HG03135 (cell line): ENCODE measurements at regions not wholly inside any gene's neighbourhood (a gene's known extent, or its start where the extent isn't known, plus 50 kb on each side); places are given as distances from the start of the nearest gene placed in this dataset.
"Not testable (repeated sequence)": the region's sequence is repeated elsewhere in the genome, so short reads cannot be mapped to it uniquely, and the experiment has no call there.

ENCODE experiments used
- ATAC-seq: cut with Tn5 transposase; IDR thresholded peaks from one replicate; pipeline ENCODE4 v1.9.1; 2021; ENCODE audit warnings: mild to moderate bottlenecking, moderate library complexity; ENCODE audit not compliant: unreplicated experiment

DNA sequence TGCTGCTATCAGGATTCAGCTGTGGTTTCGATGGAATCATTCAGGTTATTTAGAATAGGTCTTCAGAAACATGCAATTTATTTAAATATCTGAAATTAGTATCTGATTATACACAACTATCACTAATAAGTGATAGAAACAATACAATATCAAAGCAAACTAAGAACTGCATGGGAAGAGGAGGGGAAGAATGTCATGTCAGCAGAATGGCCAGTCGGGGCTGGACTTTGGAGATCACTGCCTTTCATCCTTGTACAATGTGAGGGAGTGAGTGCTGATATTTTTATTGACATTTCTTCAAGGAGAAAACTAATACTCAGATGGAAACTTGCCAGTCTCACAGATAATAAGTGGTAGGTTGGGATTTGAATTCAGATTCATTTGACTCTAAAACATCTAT is 224.0 kb upstream of the LINC00305 start:
- no peak for ATAC-seq

DNA sequence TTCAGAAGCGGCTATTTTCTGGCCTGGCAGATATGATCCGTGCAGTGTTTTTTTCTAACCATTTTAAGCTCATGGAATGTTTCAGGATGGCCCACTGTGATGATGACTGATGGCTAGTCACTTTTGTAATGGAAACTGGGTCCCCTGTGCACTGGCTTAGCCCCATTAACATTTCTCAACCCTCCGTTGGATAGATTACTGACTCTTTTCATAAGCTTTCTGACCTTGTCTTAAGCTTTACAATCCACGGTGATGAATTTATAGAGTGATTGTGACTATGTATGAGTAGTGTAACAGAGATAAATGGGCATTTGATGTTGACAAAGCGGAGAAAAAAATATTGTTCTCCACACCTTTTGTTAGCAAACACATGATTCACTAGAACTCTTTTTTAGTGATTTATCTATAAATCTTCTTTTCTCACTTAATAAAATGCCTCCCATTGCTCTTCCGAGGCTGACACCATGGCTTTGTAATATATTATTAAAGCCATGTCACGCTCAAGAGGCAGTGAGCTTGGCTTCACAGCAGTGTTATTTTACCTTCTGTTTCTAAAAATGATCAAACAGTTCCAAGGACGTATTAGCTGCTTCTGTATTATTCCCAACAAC is 221.0 kb upstream of the LINC00305 start:
- not testable (repeated sequence) for ATAC-seq

DNA sequence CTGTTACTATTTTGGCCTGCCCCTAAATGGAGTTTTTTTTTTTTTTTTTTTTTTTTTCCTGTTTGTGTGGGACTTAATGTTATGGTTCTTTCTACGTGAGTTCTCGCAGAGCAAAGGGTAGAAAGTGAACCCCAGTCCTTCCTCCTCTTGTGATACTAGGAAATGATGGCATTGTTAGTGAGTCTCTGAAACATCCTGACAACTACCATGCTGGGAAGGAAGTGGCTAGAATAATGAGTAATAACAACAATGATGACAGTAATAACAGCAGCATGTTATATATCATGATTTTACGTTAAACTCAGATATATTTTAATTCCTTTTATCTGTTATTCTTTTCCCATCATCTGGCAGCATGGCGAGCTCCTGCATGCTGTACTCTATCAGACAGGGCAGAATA is 216.2 kb upstream of the LINC00305 start:
- no peak for ATAC-seq

DNA sequence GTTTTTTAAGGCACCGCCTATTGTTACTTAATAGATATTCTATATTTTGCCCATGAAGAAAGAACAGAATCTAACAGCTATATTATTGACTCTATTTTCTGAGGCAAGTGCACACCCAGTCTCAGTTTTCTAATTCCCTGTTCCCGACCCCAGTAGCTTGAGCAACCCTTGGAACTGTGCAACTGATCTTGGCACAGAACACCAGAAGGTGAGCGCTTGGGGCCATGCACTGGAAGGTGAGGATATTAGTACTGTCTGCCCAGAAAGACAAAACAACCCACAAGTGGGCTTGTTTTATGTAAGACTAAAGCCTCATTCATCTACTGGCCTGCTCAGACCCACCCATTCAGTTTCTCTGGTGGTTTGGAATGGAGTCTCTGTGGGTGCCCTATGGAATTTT is 188.8 kb upstream of the LINC00305 start:
- ATAC-seq: no peak

DNA sequence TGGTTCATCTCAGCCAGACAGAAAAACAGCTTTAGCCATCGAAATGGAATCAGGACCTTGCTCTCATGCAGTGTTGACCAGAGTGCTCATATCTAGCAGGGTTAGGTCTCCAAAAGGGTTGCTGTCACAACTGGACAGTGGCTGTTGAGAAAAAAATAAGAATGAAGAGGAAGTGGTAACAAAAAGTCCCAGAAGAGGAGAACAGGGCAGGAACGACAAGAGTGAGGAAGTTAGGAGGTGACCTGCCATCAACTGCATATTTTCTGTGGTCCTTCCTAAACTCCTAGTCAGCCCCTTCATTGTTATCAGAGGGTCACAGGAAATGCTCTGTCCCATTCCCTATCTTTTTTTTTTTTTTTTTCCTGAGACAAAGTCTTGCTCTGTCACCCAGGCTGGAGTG is 188.1 kb upstream of the LINC00305 start:
- no peak for ATAC-seq

DNA sequence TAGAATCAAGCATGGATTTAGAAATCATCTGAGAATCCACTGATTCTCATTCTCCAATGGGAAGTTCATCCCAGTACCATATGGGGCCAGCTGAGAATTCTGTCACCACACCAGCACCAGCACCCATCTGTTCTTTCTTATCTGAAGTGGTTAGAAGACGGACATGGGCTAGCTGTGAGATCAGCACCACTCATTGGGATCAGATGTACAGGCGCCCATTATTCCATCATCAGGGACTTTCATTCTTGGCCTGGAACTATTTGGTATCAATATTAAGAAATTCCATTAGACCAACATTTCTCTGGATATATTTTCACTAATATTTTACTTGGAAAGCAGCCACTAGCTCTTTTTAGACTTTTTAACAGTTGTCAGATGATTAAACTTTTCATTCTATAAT is 185.9 kb upstream of the LINC00305 start:
- ATAC-seq: no peak

DNA sequence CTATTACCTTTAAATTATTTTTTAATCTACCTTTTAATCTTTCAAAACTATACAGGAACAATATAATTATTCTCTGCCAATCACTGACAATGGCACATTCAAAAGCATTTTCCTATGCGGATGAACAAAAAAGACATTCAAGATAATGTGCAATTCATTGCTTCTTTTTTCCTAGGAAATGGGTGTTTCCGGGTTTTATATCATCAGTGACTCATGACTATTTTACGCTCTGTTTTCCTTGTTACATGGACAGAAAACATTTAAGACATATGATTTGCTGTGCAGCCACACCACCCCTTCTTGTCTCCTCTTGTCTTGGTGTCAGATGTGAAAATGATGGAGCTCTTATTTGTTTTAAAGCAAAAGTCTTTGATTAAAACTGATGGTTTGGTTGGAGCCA is 184.7 kb upstream of the LINC00305 start:
- no peak for ATAC-seq

DNA sequence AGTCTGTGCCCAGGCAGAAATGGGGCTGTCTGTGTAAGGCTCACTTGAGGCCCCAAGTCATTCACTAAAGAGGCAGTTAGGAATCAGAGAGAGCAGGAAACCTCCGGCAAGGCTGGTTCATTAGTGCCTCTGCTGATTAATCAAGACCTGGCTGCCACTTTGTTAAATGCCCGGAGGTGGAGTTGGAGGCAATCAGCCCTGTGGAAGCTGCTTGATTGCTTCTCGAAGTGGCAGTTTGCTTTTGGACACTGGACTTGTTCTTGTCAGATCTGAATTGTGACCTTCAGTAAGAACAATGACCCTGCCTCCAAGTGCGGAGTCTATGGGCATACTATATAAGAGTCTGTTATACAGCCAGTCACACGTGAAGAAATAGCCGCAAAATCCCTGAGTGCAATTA is 183.9 kb upstream of the LINC00305 start:
- ATAC-seq: no peak

DNA sequence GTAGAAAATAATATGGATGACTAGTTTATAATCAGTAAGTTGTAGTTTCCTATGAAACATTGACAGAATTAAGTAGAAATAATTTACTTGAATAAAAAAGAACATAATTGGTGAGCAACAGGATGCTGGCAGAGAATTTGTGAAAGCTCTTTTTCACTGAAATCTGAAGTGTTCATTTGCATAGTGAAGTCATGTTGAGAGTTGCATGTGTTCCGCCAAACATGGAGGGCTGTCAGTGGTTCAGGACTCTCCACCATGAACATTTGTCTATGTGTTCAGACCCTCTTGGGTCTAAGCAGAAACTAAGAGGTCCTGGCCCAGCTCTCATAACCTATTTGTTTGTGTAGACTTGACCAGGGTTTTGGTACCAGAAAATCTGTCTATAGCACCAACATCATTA is 182.5 kb upstream of the LINC00305 start:
- no peak for ATAC-seq

DNA sequence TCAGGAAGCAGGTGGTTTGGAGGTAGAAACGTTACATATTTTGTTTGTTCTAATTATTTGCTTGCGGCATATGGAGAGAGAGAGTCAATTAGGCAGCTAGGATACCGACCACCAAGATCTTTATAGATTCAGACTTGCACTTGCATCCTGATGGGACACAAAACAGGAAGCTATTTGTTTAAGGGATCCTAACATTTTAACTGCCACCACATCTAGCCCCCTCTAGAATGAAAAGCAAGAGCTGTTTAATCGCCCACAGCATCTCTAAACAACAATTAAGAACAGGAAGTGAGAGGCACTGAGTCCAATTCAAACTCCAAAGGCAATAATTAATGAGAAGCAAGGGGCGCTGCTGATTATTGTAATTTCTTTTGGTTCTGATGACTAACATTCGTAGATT is 182.0 kb upstream of the LINC00305 start:
- ATAC-seq: no peak

DNA sequence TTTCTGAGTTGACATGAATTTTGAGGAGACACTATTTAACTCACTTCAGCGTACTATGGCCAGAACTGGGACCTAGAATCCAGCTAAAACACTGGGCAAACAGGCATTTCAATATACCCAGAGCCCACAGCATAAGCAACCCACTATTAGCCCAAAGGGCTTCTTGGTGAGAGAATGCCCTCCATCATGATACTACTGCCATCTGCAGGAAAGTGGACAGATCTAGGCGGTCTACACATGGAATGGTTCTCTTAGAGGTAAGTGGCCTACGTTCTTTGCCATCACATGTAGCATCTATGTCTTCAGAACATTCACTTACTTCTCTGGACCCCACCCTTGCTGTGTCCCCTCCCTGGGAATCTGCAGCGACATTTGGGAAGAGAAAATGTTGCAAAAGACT is 181.3 kb upstream of the LINC00305 start:
- ATAC-seq: no peak

DNA sequence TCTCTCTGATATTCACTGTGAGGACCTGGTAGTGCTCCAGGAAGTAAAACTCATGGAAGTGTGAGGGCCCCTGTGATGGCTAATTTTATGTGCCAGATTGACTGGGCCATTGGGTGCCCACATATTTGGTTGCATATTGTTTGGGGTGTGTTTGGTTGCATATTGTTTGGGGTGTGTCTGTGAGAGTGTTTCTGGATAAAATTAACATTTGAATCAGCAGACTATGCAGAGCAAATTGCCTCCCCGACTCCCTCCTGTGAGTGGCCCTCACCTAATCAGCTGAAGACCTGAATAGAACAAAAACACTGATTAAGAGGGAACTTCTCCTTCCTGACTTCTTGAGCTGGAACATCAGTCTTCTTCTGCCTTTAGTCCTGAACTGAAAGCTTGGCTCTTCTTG is 173.3 kb upstream of the LINC00305 start:
- no peak for ATAC-seq

DNA sequence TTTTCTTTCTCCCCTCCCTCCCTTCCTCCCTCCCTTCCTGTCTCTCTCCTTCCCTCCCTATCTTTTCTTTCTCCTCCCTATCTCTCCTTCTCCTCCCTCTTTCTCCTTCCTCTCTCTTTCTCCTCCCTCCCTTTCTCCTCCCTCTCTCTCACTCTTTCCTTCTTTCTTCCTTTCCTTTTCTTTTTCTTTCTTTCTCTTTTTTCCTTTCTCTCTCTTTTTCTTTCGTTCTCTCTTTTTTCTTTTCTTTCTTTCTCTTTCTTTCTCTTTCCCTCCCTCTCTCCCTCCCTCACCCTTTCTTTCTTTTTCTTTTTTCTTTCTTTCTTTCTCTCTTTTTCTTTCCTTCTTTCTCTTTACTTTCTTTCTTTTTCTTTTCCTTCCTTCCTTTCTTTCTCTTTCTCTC is 169.7 kb upstream of the LINC00305 start:
- ATAC-seq: no peak

DNA sequence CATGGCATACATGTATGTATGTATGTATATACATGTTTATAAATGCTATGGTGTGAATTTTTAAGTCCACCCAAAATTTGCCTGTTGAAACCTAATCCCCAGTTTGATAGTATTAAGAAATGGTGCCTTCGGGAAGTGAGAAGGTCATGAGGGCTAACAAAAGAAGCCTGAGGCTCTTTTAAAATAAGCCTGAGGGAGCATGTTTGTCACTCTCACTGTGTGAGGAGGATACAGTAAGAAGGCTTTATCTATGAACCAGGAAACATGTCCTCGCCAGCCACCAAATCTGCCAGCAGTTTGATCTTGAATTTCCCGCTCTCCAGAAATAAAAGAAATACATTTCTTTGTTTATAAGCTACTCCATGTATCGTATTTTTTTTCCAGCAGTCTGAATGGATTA is 163.0 kb upstream of the LINC00305 start:
- no peak for ATAC-seq

DNA sequence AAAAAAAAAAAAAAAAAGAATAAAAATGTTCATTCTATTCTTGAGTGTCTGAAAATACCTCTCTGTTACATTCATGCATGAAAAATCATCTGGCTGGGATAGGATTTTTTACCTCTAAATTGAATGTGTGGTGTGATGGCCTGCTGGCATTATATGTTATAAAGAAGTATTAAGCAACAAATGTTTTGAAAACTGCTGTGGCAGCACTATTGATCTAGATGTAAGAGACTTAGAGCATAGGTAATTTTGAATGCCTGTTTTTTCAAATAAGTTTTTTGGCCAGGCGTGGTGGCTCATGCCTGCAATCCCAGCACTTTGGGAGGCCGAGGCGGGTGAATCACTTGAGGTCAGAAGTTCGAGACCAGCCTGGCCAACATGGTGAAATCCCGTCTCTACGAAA is 147.0 kb upstream of the LINC00305 start:
- no peak for ATAC-seq

DNA sequence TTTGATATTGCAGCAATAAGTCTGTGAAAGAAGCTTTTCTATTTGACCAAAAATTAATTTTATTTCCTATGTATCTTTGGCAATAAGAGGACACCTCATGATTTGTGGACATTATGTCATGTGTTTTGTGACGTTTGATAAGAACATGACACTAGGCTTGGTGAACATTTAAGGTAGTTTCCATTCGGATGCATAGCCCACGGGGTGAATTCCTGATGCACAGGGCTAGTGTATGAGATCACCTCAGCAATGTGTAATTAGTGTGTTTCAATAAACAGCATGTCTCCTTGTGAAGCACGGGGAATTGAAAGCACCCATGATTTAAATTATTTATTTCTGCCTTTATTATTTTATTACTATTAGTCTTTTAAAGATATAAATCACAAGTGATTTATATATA is 146.1 kb upstream of the LINC00305 start:
- ATAC-seq: no peak

DNA sequence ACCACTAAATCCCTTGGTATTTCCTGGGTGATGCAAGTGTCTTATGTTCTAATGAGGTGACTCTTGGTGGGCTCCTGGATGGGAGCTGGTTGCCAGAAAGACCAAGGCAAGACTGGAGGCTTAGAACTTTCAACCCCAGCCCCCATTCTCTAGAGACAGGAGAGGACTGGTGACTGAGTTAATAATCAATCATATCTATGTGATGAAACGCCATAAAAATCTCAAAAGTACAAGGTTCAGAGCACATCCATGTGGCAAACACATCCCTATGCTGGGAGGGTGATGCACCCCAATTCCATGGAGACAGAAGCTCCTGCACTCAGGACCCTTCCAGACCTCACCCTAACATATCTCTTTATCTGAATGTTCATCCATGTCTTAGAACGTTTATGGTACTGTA is 139.5 kb upstream of the LINC00305 start:
- no peak for ATAC-seq

DNA sequence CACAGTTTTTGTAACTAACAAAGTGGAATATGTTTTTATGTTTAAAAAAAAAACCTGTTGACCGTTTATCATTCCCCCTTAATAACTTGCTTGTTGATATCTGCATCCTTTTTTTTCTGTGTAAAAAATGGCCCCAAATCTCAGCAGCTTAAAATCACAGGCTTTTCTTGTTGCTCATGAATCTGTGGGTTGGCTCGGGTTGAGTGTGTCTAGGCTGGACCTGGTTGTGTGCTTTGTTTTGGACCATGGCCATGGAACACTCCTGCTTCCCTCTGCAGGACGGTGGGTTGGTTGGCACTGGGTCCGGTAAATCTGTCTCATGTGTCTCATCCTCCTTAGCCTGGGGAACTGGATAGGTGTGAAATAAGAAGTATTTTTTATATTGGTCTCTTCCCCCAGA is 139.0 kb upstream of the LINC00305 start:
- ATAC-seq: no peak

DNA sequence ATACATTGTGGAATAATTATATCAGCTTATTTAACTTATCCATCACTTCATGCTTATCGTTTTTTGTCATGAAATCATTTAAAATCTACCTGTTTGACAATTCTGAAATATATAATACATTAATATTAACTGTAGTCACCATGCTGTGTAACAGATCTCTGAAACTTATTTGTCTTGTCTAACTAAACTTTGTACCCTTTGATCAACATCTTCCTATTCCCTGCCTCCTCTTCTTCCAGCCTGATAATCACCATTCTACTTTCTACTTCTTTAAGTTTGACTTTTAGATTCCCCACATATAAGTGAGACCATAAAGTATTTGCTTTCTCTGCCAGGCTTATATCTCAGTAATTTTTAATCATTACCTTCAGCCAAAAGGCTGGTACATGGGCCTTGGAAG is 134.2 kb upstream of the LINC00305 start:
- ATAC-seq: no peak

DNA sequence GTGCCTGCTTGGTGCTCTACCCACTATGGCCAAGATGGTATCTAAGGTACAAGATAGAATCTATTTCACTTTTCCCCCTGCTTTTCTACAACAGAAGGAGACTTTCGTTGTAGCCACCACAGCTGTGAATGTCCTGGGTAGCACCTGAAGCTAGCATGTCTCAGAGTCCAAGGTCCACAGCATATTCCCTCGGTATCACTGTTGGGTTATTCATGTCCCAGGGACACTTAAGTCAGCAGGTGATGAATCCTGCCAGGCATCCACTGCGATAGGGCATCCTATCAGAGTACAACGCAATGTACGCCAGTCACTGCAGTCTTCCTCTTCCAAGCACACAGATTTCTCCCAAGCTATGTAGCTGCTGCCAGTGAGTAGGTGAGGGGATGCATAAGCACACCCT is 129.1 kb upstream of the LINC00305 start:
- no peak for ATAC-seq

DNA sequence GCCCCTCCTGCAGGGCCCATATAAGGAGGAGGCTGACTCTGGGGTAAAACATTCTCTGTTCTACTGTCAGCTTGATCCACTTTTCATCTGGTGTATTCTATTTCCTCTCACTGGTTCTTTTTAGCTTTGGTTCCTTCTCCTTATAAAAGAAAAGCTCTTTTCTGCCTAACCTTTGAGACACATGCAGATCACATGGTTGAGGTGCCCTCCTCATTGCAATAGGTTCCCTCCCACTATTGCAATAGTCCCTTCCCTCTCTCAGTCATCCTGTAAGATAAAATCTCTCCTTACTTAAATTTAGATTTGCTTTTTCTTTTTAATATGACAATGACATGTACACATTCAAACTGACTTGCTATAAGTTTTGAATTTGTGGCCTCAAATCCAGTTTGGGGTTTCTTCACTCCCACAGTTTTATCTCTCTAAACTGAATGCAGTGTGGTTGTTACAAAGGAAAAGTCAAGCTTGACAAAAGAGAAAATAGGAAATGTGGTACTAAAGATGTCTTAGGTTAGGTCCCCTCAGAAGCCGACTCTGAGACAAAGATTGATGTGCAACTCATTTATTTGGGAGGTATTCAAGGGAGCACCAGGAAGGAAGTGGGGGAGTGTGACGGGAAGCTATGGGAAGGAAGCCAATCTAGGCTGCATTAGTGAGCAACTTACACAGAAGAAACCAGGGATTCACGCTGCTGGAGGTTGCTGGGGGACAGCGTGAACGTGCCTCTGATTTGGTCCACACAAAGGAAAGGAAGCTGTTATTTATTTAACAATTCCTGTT is 127.6 kb upstream of the LINC00305 start:
- no peak for ATAC-seq

DNA sequence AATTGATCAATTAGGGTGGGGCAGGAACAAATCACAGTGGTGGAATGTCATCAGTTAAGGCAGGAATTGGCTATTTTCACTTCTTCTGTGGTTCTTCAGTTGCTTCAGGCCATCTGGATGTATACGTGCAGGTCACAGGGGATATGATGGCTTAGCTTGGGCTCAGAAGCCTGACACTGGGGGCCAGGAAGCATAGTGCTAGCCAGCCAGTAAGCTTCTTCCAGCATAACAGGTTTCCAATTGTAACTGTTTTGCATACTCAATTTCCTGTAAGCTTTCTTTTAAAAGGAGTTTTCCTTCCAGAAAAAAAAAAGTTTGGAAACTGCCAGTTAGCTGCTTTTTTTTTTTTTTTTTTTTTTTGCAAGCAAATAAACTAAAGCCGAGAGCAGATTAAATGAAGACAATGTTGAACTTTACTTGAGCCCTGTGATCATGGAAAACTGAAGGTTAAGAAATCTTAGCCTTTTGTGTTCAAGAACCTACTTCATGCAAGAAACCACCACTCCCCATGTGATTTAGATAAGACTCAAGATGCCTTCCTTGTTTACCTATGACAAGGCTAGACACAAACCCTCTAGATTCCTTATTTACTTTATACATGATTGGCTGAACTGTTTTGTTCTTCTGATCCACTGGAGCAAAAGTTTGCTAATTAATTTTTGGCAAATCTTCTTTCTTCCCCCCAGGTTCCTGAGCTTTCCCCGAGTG is 126.9 kb upstream of the LINC00305 start:
- no peak for ATAC-seq
